ENCODE measurements at regions not wholly inside any gene's neighbourhood (a gene's known extent, or its start where the extent isn't known, plus 50 kb on each side); places are given as distances from the start of the nearest gene placed in this dataset.

- TF ChIP-seq CTCF (IDR thresholded peaks at IDR 0.05; ENCODE audit: insufficient read depth, low read length) (no peak), POLR2AphosphoS5 (IDR thresholded peaks at IDR 0.05; ENCODE audit: low read depth) (no peak)
These were observed 1445.3 kb upstream of the MIR17HG start for GRCh38 chr13:89902223-89902622.
